GM18502 (cell line): ENCODE measurements at regions not wholly inside any gene's neighbourhood (a gene's known extent, or its start where the extent isn't known, plus 50 kb on each side); places are given as distances from the start of the nearest gene placed in this dataset.

Experiments
- ATAC-seq: cut with Tn5 transposase; IDR thresholded peaks from one replicate; pipeline ENCODE4 v1.9.1; 2021; ENCODE audit warnings: mild to moderate bottlenecking; ENCODE audit not compliant: unreplicated experiment, poor library complexity

GRCh38 chr5:41670854-41671479, 160.6 kb upstream of the PLCXD3 start:
- no peak for ATAC-seq

GRCh38 chr5:41670216-41670615, 159.8 kb upstream of the PLCXD3 start:
- ATAC-seq, result no peak

GRCh38 chr5:41661254-41661653, 150.9 kb upstream of the PLCXD3 start:
- ATAC-seq, result no peak

GRCh38 chr5:41656597-41656996, 146.2 kb upstream of the PLCXD3 start:
- no peak for ATAC-seq

- ATAC-seq, result no peak
Measured at GRCh38 chr5:41650131-41650530, 139.7 kb upstream of the PLCXD3 start.

GRCh38 chr5:41649659-41650058, 139.3 kb upstream of the PLCXD3 start:
- ATAC-seq, result no peak

- ATAC-seq, result no peak
Measured at GRCh38 chr5:41648996-41649395, 138.6 kb upstream of the PLCXD3 start.

GRCh38 chr5:41641621-41642020, 131.2 kb upstream of the PLCXD3 start:
- ATAC-seq, result no peak

- no peak for ATAC-seq
Measured at GRCh38 chr5:41638685-41639084, 128.3 kb upstream of the PLCXD3 start.

- ATAC-seq, result no peak
Measured at GRCh38 chr5:41637869-41638268, 127.5 kb upstream of the PLCXD3 start.

- no peak for ATAC-seq
Measured at GRCh38 chr5:41637424-41637823, 127.0 kb upstream of the PLCXD3 start.

- peak; percentile 92 for ATAC-seq
Measured at GRCh38 chr5:41636605-41637004, 126.2 kb upstream of the PLCXD3 start.

- no peak for ATAC-seq
Measured at GRCh38 chr5:41629897-41630296, 119.5 kb upstream of the PLCXD3 start.

- no peak for ATAC-seq
Measured at GRCh38 chr5:41625571-41625970, 115.2 kb upstream of the PLCXD3 start.

GRCh38 chr5:41621420-41621819, 111.0 kb upstream of the PLCXD3 start:
- no peak for ATAC-seq

- no peak for ATAC-seq
Measured at GRCh38 chr5:41617843-41618515, 107.6 kb upstream of the PLCXD3 start.

GRCh38 chr5:41610386-41610785, 100.0 kb upstream of the PLCXD3 start:
- no peak for ATAC-seq

GRCh38 chr5:41600731-41601130, 90.3 kb upstream of the PLCXD3 start:
- no peak for ATAC-seq

GRCh38 chr5:41598011-41598410, 87.6 kb upstream of the PLCXD3 start:
- ATAC-seq, result no peak

GRCh38 chr5:41587668-41588067, 77.3 kb upstream of the PLCXD3 start:
- ATAC-seq, result no peak

- ATAC-seq, result no peak
Measured at GRCh38 chr5:41575110-41575779, 64.8 kb upstream of the PLCXD3 start.

GRCh38 chr5:41574391-41574790, 64.0 kb upstream of the PLCXD3 start:
- no peak for ATAC-seq
